NCI-H1930 (cell line): ENCODE measurements at regions not wholly inside any gene's neighbourhood (a gene's known extent, or its start where the extent isn't known, plus 50 kb on each side); places are given as distances from the start of the nearest gene placed in this dataset.

Experiments used
- DNase-seq, 2 experiments: peaks; one replicate each; lab custom pipeline; 2025; lab: John Stamatoyannopoulos, UW

DNA sequence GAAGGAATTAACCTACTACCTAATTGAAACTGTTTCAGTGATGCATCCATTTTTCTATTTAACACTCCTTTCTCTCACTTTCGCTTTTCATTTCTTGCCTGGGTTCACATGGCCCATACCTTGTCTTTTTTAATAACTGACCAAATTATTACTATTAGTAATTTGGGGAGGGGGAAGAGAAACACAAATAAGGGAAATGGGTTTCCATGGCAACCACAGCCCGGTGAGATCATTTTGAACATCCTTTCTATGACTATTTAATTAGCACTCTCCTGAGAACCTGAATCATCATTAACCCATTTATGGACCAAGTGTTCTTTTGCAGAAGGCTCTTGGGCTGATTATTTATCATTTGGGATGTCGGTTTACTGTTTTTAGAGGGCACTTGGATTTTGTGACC is 628.2 kb upstream of the SALL1 start:
- no peak for DNase-seq

DNA sequence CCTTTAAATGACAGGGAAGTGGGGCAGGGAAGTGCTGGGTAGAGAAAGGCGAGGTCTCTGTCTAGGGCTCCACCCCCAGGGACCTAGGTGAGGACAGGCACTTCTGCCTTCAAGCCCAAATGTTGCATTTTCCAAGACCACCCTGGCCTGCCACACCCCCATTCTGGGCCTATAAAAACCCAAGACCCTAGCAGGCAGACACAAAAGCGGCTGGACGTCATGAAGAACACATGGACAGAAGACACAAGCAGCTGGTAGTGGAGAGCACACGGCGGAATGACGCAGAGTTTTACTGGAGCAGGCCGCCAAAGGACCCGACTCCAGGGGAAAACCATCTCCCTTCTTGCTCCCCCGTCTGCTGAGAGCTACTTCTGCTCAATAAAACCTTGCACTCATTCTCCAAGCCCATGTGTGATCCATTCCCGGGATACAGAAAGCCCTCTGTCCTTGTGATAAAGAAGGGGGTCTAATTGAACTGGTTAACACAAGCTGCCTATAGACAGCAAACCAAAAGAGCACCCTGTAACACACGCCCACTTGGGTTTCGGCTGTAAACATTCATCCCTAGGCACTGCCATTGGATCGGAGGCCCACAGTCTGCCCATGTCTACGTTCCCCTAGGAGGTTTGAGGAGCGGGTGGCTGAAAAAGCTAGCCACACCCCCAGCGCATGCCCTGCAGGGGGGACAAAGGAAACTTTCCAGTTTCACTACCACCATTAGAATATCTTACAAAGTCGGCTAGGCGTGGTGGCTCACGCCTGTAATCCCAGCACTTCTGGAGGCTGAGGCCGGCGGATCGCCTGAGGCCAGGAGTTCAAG is 622.2 kb upstream of the SALL1 start:
- DNase-seq: no peak

DNA sequence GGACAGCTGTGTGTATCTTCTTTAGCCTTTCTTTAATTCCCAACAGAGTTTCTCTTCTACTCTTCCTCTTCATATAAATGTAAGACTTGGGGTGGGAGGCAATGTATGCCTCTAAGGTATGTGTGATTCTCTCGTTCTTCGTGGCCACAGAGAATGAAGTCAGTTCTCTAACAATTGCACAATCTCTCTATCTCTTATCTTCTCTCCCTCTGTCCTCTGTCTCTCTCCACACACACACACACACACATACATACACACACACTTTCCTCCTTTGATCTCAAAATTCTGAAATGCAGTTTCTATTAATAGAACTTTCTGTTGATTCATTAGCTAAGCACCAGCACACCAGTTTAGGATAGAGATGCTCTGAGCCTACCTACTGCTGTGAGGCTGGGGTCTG is 615.7 kb upstream of the SALL1 start:
- DNase-seq: no peak

DNA sequence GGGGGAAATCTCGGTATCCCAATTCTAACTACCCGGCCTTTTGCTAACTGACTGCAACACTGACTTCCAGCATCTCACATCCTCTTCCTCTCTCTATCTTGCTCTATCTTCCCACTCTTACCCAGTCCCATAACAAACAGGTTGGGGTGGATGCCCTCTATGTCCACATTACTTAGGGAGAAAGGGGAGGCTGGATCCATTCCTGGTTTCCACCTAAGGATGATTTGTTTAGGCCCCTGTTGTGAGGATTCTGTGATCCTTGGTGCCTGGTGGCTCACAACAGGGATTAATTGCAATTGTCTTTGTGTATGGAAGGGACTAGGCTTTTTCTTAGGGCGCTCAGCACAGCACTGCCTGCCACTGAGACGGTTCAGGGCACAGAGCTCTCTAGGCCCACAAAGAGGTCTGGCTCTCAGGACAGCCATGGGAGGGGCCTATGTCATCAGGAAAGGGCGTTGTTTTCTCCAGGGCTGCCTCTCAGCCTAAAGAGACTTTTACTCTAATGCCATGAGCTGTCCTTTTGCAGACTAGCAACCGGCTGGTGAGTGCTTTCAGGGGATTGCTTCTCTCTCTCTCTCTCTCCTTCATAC is 612.1 kb upstream of the SALL1 start:
- no peak for DNase-seq

DNA sequence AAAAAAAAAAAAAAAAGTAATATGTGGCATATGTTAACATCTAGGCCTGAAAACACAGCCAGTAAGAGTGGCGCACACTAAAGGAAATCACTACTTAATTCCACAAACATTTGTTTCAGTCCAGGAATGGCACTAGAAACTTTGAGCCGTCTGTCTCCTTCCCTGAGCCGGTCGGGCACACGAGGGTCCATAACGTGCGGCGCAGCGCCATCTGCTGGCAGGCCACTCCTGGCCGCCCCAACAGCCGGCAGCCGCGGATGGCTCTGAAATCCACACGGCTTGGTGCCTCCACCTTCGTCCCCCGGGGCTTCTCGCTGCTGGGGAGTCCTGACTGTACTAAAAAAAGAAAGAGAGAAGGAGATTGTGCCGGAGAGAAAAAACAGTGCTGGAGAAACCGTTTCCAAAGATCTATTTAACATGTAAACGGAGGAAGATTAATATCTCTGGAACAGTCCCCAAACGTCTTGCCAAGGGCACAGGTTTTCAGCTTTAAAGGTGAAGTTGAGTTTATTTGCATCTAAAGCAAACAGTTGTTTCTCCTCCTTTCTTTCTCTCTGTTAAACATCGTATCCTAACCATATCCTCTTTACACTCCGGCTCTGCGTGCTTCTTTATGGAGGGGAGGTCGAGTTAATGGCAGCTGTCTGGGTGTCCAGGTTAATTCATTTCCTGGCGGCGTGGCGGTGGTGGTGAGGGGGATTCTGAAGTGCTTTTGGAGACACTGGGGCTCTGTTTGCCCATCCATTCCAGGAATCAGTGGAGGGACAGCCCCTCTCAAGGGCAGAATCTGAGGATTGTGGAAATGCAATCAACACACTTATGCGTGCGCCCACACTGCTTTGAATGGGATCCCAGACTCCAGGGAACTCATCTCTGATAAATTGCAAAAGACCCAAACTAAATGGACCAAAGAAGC is 611.3 kb upstream of the SALL1 start:
- peak; percentile 15 to 49 for DNase-seq

DNA sequence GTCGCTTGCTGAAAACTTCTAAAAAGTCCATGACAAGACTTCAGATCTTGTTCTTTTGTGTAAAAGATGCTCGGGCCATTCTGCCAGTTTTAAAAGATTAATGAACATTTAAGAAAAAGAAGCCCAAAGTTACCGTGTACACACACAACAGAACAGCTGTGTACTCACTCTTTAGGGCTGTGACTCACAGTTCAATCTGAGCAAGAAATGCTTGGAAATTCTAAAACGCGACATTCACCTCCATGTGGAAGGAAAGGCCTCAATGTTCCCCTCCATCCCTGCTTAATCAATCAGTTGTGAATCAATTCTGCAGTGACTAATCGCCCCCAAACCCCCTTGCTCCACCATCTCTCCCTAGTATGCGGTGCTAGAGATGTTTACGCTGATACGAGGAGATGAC is 609.9 kb upstream of the SALL1 start:
- no peak for DNase-seq

DNA sequence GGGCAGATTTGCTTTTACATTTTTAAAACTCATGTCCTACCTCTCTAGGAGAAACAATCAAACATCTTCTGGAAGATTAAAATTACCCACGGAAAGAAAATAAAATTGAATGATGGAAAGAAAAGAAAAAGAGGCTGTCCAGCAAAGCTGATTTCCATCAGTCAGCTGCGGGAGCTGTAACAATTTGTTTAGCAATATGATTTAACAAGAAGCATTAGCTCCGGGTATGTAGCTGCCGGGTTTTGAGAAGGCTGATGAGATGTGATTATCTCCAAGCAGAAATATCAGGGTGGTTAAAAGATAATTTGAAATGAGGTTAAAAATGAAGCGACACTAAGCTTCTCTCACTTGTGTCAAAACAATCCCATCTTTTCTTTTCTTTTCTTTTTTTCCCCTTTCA is 608.9 kb upstream of the SALL1 start:
- DNase-seq: no peak

DNA sequence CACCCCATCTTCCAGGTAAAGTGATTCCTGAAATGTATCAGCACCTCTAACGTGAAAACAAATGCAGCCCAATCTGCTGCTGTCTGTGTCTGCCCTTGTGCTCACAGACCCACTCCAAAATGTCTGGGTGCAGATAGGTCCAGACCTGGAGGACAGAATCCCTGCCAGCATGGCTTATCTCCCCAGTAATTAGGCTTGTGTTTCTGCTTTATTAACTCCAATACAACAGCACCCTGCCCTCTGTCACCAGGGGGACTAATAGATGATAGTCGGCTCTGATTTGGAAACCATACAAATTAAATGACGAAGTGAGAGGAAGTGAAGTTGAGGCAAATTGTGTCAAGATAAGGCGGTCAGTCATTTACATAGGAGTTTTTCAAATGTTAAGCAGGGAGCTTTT is 608.3 kb upstream of the SALL1 start:
- DNase-seq: no peak

DNA sequence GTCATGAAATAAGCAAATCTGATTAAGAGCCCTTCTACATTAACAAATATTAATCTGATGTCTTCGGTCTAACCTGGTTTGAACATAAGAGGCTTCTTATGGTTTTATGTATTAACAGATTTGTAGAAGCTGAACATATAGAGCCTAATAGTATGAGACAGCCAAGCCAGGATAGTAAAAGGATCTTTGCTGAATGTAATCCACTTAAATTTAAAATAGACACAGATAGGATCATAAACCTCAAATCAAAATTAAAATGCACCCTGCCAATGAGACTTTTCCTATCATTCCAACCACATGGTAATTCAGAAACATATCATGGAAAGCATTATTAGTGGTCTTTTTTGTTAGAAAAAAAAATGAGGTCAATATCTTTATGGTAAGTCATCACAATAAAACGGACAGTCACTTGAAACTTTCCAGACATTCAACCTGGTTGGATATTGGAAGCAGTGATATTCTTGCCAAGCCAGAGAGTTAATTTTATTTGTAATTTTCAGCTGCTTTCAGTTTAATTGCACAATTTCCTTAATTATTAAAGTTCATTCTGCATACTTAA is 606.9 kb upstream of the SALL1 start:
- no peak for DNase-seq

DNA sequence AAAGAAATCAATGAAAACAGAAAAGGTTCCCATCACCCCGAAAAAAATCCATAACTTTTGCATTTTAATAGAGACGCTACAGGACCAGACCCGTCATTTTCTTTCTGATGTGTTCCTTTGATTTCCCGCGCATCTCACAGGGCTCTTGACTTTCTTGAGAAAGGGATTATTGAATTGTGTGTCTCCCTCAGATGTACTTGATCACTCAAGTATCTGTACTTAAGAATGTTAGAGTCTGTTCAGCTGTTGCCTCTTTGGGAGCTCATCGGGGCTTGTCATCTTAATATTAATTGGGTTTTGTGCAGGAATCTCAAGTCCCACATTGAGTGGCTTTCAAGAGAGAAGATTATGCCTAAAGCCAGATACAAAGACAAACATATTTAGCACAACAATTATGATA is 606.4 kb upstream of the SALL1 start:
- no peak for DNase-seq

DNA sequence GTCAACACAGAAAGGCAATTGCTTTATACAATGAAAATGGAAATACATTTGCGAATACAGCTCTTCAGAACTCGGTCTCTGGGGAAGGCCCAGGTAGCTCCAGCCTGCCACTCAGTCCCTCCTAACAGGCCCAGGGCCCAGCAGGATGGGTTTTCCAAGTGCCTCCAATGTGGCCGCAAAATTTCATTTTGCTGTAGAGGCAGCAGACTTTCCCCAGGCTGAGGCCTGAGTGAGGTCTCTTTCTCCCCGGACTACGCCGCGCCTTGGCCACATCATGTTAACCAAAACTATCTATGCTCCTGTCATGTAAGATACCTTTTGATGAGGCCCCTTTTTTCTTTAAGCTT is 606.0 kb upstream of the SALL1 start:
- no peak for DNase-seq

DNA sequence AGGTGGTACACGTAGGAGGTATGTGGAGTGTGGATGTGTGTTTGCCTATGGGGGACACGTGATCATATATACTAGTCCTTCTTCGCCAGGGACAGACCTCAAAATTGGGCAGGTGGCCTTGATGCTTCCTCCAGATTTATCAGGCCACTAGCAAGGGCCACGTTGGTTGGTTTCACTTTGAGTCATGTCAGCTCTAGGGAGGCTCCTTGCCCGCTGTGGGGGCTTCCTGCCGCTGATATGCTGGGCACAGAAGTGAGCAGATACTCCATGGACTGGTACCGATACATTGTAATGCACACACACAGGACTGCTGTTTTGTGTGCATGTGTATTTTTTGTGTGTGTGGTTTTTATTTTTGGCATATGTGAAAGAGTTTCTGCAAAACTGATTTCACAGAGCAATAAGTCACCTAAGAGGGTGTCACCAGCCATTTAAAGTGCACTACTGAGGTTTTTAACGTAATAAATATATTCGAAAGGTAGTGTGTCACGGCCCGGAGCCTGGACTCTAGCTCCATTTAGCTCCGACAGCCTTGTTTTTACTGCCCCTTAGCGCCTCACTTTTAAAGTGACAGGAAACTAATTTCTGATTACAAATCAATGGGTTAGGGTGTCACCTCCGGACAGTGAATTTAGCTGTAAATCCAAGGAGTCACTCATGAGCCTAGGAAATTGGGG is 605.5 kb upstream of the SALL1 start:
- DNase-seq: no peak

DNA sequence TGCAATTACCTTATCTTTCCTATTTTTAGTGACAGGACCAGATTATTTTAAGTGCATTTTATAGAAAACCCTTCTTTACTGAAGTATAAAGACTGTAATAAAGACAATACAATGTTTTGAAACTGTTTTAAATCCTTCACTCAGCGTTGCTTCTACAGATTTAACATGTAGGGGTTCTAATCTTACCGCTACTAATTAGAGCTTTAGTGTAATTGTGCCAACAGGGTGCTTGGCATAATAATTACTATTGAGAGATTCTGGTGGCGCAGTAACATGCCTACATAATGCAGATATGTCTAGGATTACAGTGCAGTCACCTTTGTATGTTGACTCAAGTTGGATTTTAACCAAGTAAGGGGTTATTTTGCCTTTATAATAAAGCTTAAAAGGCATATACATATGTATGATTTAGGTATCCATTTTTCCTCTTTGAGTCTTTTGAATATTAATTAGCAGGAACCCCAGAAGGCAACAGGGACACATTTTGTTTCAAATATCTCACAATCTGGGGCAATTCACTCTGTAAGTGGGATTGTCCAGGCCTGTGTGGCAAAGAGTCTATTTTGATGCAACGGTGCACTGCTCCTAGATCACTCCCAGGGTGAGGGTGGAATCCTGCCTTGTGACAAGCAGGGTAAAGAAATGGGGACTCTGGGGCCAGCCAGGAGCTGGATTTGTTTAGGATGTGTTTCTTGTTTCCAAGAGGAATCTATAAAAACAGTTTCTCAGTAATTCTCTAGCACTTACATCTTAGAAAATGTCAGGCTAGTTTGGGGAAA is 604.7 kb upstream of the SALL1 start:
- no peak for DNase-seq

DNA sequence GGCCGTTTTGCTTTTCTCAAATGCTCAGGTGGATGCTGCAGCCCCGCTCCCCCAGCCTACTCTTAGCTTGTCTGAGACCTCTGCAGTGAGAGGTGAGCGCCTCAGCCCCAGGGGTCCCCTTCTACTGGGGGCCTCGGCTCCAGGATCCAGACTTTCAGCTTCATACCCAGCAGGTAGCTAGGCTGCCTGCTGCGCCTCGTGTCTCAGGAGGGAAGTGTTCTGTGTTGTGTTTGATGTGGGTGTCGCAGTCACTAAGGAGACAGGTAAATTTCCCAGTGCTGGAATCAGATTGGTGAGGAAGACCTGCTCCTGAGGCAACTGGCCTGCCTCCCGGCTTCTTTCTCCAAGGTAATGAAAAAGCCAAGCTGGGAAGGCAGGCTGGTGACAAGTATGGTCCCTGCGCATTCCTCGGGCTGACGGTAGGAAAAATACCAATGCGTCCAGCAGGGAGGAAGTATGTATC is 604.0 kb upstream of the SALL1 start:
- DNase-seq: no peak

DNA sequence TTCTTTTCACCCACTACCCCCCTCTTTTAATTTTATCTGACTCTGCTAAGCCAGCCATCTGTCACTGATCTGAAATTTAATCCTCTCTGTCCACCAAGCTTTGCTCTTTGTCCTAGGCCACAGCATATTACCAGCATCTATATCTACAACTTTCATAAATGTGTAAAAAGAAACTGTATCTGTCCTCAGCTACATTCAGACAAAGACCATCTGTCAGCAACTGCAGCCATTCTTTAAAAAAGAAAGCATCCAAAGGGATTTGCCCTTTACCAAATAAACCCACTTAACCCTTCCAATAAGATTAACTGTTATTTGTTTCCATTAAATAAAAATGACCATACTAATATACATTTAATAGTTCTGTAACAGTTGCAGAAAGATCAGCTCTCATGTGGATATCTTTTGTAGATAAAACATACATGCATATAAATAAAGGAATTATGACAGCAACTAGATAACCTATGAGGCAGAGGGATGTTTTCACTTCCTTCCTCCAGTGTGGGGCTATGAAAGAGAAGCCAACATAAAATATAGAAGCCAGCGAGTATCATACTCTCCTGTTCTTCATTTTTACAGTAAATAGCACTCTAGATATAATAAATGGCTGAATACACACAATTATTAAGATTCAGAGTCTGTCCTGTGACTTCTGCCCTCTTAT is 602.5 kb upstream of the SALL1 start:
- DNase-seq: no peak

DNA sequence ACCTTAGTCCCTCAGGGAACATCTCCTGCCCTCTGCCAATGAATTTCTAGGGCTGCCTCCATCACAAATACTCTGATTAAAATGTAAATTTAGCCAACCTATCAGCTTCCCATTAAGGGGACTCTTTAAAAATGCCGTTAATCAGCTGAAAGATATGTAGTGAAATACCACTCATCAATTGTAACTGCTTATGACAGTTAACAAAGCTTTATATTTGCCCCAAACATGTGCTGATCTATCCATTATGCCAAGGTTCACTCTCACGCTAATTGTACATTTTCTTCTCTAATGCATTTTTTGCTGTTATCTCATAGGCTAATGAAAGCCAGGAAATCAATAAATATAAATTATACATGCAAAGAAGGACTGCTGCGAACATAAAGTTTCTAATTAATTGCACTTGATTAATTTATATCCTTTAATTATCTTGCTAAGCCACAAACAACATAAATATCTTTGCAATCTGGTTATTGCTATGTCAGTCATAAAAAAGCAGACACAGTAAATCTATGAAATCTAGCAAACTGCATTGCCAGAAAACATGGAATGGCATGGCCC is 601.4 kb upstream of the SALL1 start:
- no peak for DNase-seq

DNA sequence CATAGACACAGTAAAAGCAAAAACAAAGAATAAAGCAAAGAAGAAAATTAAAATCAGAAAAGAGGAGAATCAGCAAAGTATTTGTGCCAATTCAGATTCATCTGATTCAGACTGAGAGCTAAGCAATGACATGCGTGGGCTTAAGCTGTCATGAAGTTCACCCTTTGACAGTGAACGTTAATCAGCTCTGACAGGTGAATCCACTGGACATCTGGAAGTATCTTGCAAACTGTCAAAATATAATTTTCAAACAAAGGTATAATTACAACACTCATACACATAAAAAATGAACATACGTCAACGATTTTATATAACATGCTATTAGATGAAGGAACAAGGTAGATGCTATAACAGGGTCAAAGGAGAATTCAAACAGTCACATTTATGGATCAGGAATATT is 596.3 kb upstream of the SALL1 start:
- no peak for DNase-seq

DNA sequence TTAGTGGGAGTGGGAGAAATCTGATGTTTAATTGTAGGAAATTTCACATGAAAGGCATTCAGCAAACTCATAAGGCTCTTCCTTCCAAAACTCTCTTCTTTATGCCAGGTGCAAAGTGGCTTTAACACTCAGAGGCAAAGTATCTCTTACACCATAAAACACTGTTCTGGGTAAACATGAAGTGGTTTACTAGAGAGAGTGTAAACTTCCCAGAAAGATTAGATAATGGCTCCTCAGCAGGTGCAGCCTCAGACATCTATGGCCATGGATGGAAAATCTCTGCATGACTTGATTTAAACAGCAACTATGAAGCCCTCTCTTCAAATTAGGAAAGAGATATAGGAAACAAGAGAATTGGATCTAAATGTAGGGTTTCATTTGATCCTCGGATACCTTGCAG is 583.1 kb upstream of the SALL1 start:
- DNase-seq: no peak

DNA sequence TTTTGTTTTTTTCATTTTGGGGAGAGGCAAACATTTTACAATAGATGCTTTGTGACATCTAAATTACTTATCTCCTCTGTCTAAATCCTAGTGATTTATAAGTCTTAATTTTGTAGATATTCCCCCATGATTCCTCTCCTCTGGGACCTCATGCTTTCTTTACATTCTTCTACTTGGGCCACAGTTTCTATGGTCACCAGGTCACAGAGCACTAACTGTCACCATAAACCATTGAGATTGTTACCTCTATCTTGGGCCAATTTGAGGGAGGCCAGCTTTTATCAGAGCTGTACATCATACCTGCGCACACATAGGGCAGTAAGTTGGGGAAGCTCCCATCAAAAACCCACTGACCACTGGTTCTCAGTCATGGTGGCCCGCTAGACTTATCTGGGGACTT is 582.1 kb upstream of the SALL1 start:
- no peak for DNase-seq

DNA sequence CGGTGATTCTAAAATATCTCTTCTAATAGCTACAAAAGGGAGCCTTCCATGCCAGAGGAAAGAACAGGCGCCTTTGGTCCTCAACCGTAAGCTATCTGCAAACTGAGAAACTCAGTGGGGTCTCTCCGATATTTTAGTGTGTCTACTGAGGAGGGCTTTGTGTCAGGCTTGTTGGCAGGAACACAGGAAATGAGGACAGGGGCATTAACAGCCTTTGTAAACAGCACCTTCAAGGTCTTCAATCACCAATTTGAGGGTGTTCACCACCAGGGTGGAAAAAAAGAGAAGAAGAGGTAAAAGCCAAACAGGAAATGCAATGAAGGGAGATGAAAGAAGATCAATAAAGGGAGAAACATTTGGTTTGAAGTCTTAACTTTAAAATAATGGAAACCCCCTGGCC is 580.1 kb upstream of the SALL1 start:
- DNase-seq: no peak
